GM23338 (cell line): ENCODE measurements at regions not wholly inside any gene's neighbourhood (a gene's known extent, or its start where the extent isn't known, plus 50 kb on each side); places are given as distances from the start of the nearest gene placed in this dataset.

Experiments
- ATAC-seq: fragments of 200-7000 bp; cut with Tn5 transposase; 3 replicates; pipeline ENCODE4 v1.9.1; 2020
- DNase-seq: peaks from one replicate; pipeline ENCODE4 v3.0.0-alpha.2; 2015; ENCODE audit warnings: low spot score
- H2AFZ ChIP-seq: fragments of 200-600 bp; sonication (generic); 2 replicates; pipeline ENCODE4 v1.8.0; 2016; ENCODE audit warnings: antibody characterized with exemption, mild to moderate bottlenecking, moderate library complexity
- H3F3A ChIP-seq: fragments of 200-600 bp; sonication (generic); replicated peaks from 2 replicates; pipeline ENCODE4 v1.8.0; 2017; ENCODE audit warnings: antibody characterized with exemption, mixed run types, low read depth
- H3K27ac ChIP-seq: fragments of 200-600 bp; sonication (generic); 2 replicates; pipeline ENCODE4 v1.6.1; 2016; ENCODE audit warnings: low read depth
- H3K27me3 ChIP-seq: fragments of 200-600 bp; sonication (generic); 2 replicates; pipeline ENCODE4 v1.8.0; 2016; ENCODE audit warnings: mild to moderate bottlenecking, mixed run types, moderate library complexity; ENCODE audit not compliant: insufficient read depth
- H3K36me3 ChIP-seq: fragments of 200-600 bp; sonication (generic); 2 replicates; pipeline ENCODE4 v1.8.0; 2016; ENCODE audit warnings: mild to moderate bottlenecking; ENCODE audit not compliant: insufficient read depth
- H3K4me1 ChIP-seq: fragments of 200-600 bp; sonication (generic); 2 replicates; pipeline ENCODE4 v1.8.0; 2016; ENCODE audit warnings: mild to moderate bottlenecking, moderate library complexity; ENCODE audit not compliant: insufficient read depth
- H3K4me2 ChIP-seq: fragments of 200-600 bp; sonication (generic); 2 replicates; pipeline ENCODE4 v1.7.1; 2017; ENCODE audit warnings: mixed run types
- H3K4me3 ChIP-seq: fragments of 200-600 bp; sonication (generic); 2 replicates; pipeline ENCODE4 v1.6.1; 2016; ENCODE audit warnings: mixed run types
- H3K79me2 ChIP-seq: fragments of 200-600 bp; sonication (generic); replicated peaks from 2 replicates; pipeline ENCODE4 v1.8.0; 2017; ENCODE audit warnings: mild to moderate bottlenecking; ENCODE audit not compliant: insufficient read depth
- H3K9me2 ChIP-seq: fragments of 200-600 bp; sonication (generic); 2 replicates; pipeline ENCODE4 v1.8.0; 2017; ENCODE audit not compliant: insufficient read depth
- H4K20me1 ChIP-seq: fragments of 200-600 bp; sonication (generic); replicated peaks from 2 replicates; pipeline ENCODE4 v1.8.0; 2017; ENCODE audit warnings: mild to moderate bottlenecking; ENCODE audit not compliant: insufficient read depth
- H3K27ac Mint-ChIP-seq: 2 replicates; pipeline ENCODE4 v1.8.0; 2020; ENCODE audit warnings: inconsistent platforms, mild to moderate bottlenecking, moderate library complexity, mixed read lengths
- H3K27me3 Mint-ChIP-seq: 3 replicates; pipeline ENCODE4 v1.8.0; 2022; ENCODE audit warnings: low read depth, mild to moderate bottlenecking, moderate library complexity, mixed read lengths, inconsistent platforms; ENCODE audit not compliant: insufficient read depth, poor library complexity
- H3K36me3 Mint-ChIP-seq: 3 replicates; pipeline ENCODE4 v1.8.0; 2021; ENCODE audit warnings: low read depth, mild to moderate bottlenecking, inconsistent platforms, moderate library complexity, mixed read lengths
- H3K4me1 Mint-ChIP-seq: 3 replicates; pipeline ENCODE4 v1.8.0; 2020; ENCODE audit warnings: mild to moderate bottlenecking, inconsistent platforms, mixed read lengths
- H3K4me3 Mint-ChIP-seq: 3 replicates; pipeline ENCODE4 v1.8.0; 2021; ENCODE audit warnings: moderate library complexity, mild to moderate bottlenecking, inconsistent platforms, mixed read lengths
- H3K9me3 Mint-ChIP-seq: 3 replicates; pipeline ENCODE4 v1.8.0; 2020; ENCODE audit warnings: moderate library complexity, mild to moderate bottlenecking, inconsistent platforms, mixed read lengths
- CREB1 ChIP-seq: fragments of 250-450 bp; sonication (Bioruptor Pico); IDR thresholded peaks from 2 replicates; pipeline ENCODE4 v1.5.0; 2020; ENCODE audit warnings: low read depth, mild to moderate bottlenecking, moderate library complexity
- ETS1 ChIP-seq: IDR thresholded peaks from 2 replicates; pipeline ENCODE4 v1.6.1; 2016; ENCODE audit warnings: antibody characterized with exemption
- EZH2 ChIP-seq: fragments of 200-600 bp; sonication (generic); IDR thresholded peaks from one replicate; pipeline ENCODE4 v1.8.0; 2017; ENCODE audit warnings: antibody characterized with exemption, mild to moderate bottlenecking, low read depth; ENCODE audit not compliant: unreplicated experiment
- EZH2phosphoT487 ChIP-seq: fragments of 200-600 bp; sonication (generic); IDR thresholded peaks from one replicate; pipeline ENCODE4 v1.8.1; 2018; ENCODE audit warnings: antibody characterized with exemption; ENCODE audit not compliant: unreplicated experiment
- JUNB ChIP-seq: IDR thresholded peaks from one replicate; pipeline ENCODE4 v1.6.1; 2016; ENCODE audit warnings: antibody characterized with exemption; ENCODE audit not compliant: unreplicated experiment
- TF ChIP-seq, protein P1 (sequence below): fragments of 250-450 bp; sonication (Bioruptor Pico); IDR thresholded peaks from 2 replicates; pipeline ENCODE4 v1.5.0; 2020; ENCODE audit warnings: mild to moderate bottlenecking, moderate library complexity

GRCh38 chr17:77444984-77445759 lies 304.4 kb downstream of the SEC14L1 start (continued):
- TF ChIP-seq, protein P1, sequence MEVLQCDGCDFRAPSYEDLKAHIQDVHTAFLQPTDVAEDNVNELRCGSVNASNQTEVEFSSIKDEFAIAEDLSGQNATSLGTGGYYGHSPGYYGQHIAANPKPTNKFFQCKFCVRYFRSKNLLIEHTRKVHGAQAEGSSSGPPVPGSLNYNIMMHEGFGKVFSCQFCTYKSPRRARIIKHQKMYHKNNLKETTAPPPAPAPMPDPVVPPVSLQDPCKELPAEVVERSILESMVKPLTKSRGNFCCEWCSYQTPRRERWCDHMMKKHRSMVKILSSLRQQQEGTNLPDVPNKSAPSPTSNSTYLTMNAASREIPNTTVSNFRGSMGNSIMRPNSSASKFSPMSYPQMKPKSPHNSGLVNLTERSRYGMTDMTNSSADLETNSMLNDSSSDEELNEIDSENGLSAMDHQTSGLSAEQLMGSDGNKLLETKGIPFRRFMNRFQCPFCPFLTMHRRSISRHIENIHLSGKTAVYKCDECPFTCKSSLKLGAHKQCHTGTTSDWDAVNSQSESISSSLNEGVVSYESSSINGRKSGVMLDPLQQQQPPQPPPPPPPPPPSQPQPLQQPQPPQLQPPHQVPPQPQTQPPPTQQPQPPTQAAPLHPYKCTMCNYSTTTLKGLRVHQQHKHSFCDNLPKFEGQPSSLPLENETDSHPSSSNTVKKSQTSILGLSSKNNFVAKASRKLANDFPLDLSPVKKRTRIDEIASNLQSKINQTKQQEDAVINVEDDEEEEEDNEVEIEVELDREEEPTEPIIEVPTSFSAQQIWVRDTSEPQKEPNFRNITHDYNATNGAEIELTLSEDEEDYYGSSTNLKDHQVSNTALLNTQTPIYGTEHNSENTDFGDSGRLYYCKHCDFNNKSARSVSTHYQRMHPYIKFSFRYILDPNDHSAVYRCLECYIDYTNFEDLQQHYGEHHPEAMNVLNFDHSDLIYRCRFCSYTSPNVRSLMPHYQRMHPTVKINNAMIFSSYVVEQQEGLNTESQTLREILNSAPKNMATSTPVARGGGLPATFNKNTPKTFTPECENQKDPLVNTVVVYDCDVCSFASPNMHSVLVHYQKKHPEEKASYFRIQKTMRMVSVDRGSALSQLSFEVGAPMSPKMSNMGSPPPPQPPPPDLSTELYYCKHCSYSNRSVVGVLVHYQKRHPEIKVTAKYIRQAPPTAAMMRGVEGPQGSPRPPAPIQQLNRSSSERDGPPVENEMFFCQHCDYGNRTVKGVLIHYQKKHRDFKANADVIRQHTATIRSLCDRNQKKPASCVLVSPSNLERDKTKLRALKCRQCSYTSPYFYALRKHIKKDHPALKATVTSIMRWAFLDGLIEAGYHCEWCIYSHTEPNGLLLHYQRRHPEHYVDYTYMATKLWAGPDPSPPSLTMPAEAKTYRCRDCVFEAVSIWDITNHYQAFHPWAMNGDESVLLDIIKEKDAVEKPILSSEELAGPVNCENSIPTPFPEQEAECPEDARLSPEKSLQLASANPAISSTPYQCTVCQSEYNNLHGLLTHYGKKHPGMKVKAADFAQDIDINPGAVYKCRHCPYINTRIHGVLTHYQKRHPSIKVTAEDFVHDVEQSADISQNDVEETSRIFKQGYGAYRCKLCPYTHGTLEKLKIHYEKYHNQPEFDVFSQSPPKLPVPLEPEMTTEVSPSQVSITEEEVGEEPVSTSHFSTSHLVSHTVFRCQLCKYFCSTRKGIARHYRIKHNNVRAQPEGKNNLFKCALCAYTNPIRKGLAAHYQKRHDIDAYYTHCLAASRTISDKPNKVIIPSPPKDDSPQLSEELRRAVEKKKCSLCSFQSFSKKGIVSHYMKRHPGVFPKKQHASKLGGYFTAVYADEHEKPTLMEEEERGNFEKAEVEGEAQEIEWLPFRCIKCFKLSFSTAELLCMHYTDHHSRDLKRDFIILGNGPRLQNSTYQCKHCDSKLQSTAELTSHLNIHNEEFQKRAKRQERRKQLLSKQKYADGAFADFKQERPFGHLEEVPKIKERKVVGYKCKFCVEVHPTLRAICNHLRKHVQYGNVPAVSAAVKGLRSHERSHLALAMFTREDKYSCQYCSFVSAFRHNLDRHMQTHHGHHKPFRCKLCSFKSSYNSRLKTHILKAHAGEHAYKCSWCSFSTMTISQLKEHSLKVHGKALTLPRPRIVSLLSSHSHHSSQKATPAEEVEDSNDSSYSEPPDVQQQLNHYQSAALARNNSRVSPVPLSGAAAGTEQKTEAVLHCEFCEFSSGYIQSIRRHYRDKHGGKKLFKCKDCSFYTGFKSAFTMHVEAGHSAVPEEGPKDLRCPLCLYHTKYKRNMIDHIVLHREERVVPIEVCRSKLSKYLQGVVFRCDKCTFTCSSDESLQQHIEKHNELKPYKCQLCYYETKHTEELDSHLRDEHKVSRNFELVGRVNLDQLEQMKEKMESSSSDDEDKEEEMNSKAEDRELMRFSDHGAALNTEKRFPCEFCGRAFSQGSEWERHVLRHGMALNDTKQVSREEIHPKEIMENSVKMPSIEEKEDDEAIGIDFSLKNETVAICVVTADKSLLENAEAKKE, result no peak
- TF ChIP-seq EZH2 (no peak), CREB1 (no peak), EZH2phosphoT487 (no peak), JUNB (no peak), ETS1 (no peak)

DNA sequence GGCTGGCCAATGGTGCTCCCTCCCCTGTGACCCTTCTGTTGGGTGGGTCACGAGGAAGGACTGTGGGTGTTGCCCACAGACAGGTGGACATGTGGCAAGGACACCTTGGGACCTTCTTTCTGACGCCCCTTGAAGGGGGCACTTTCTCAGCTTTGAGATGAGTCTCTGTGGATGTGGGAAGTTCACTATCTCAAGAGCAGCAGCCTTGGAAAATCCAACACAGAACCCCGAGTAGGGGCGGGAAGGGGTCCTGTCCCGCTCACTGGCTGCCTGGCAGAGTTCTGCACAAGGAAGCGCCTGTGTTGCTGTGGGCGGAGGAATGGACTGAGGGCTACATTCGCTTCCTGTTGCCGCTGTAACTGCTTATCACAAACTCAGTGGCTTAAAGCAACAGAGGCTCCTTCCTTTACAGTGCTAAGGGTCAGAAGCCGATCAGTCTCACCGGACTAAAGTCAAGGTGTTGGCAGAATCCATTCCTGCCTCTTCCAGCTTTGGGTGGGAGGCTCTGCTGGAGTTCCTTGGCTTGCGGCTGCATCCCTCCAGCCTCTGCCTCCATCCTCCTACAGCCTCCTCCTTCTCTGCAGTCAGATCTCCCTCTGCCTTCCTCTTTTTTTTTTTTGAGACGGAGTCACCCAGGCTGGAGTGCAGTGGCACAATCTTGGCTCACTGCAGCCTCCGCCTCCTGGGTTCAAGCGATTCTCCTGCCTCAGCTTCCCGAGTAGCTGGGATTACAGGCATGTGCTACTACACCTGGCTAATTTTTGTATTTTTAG lies 305.2 kb downstream of the SEC14L1 start:
- Mint-ChIP-seq H3K27me3 (peaks cover 19% of the 10 kb centered on the region), H3K4me3 (no peak overlapping the region), H3K36me3 (no peaks in the 10 kb centered on the region; the same call in 2 of the 3 replicates), H3K27ac (no peak overlapping the region), H3K9me3 (no peaks in the 10 kb centered on the region), H3K4me1 (peaks cover 41% of the 10 kb centered on the region)
- Histone ChIP-seq H3K4me1 (peaks cover 18% of the 10 kb centered on the region; the same call in 1 of the 2 replicates), H3K9me2 (no peaks in the 10 kb centered on the region), H2AFZ (no peak overlapping the region), H3K4me2 (no peak overlapping the region), H3K4me3 (no peak overlapping the region), H3K27ac (no peak overlapping the region), H3K27me3 (no peaks in the 10 kb centered on the region), H3K79me2 (peaks cover 52% of the 10 kb centered on the region), H3K36me3 (no peaks in the 10 kb centered on the region), H3F3A (no peaks in the 10 kb centered on the region), H4K20me1 (peaks cover 4% of the 10 kb centered on the region; the same call in 1 of the 2 replicates)
- no peak for ATAC-seq
- DNase-seq, result no peak
- TF ChIP-seq ETS1 (no peak), EZH2phosphoT487 (no peak), EZH2 (no peak), CREB1 (no peak)
